ENCODE measurements at regions not wholly inside any gene's neighbourhood (a gene's known extent, or its start where the extent isn't known, plus 50 kb on each side); places are given as distances from the start of the nearest gene placed in this dataset.

- TF ChIP-seq CTCF (IDR thresholded peaks at IDR 0.05 in 2 of 3, conservative IDR thresholded peaks at IDR 0.05 in 1 of 3; ENCODE audit: insufficient read depth in 2 of 3, low read depth in 1 of 3, low read length in 3 of 3) (no peak), MYC (IDR thresholded peaks at IDR 0.05; ENCODE audit: low read depth, low read length) (no peak), MYC (CRISPR knock-in tag; IDR thresholded peaks at IDR 0.05; ENCODE audit: borderline replicate concordance, low read depth) (no peak), ZNF707 (CRISPR knock-in tag; conservative IDR thresholded peaks at IDR 0.05) (no peak), ZNF263 (CRISPR knock-in tag; IDR thresholded peaks at IDR 0.05; ENCODE audit: borderline replicate concordance) (no peak), REST (IDR thresholded peaks at IDR 0.05; ENCODE audit: borderline replicate concordance) (no peak), REST (CRISPR knock-in tag; IDR thresholded peaks at IDR 0.05; ENCODE audit: low read depth) (no peak), ZNF766 (CRISPR knock-in tag; conservative IDR thresholded peaks at IDR 0.05) (no peak), KDM4B (IDR thresholded peaks at IDR 0.05; ENCODE audit: borderline replicate concordance in 2 of 2, low read depth in 1 of 2) (no peak), THAP12 (CRISPR knock-in tag; IDR thresholded peaks at IDR 0.05) (no peak)
Observed at GRCh38 chr9:82597241-82598203, 465.4 kb downstream of the RASEF start.

Data from K562 (cell line).